CD4-positive, alpha-beta T cell treated with Interleukin-2 at 100 ng/mL for 4 hours (primary cell): ENCODE measurements at regions not wholly inside any gene's neighbourhood (a gene's known extent, or its start where the extent isn't known, plus 50 kb on each side); places are given as distances from the start of the nearest gene placed in this dataset.
"Not testable (repeated sequence)": the region's sequence is repeated elsewhere in the genome, so short reads cannot be mapped to it uniquely, and the experiment has no call there.

ENCODE experiments used
- DNase-seq: peaks from one replicate; pipeline ENCODE4 v3.0.0-alpha.2; 2020; ENCODE audit warnings: low spot score

GRCh38 chr6:170232186-170233002 is 58.5 kb downstream of the DLL1 start:
- DNase-seq, result no peak

- no peak for DNase-seq
These were observed 59.3 kb downstream of the DLL1 start for GRCh38 chr6:170231293-170232185.

- no peak for DNase-seq
These were observed 60.2 kb downstream of the DLL1 start for GRCh38 chr6:170230520-170231292.

DNA sequence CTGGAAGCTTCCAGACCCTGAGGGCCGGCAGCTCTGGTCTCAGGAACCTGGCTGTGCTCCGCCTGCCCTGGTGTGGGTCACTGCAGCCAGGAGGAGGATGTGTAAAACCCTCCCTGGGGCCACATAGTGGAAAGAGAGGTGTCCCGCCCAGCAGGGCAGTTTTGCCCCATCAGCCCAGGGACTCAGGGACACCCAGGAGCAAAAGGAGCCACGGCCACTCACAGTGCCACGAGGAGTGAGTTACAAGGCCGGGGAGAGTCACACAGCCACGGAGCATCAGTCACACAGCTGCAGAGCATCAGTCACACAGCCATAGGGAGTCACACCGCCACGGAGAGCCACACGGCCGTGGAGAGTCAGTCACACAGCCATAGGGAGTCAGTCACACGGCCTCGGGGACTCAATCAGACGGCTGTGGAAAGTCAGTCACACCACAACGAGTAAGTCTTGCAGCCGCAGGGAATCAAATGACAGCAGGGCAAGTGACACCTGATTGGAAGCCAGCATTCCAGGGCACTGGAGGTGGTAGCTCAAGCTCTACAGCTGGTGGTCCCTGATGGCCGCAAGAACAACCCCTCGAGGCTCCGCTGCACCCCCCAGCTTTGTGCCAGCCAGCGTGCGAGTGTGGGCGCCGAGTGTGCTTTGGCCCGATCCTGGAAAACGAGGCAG is 60.9 kb downstream of the DLL1 start:
- DNase-seq, result no peak

- DNase-seq, result no peak
These were observed 61.5 kb downstream of the DLL1 start for GRCh38 chr6:170229396-170229795.

GRCh38 chr6:170228946-170229310 is 62.0 kb downstream of the DLL1 start:
- DNase-seq, result no peak

GRCh38 chr6:170227996-170228945 is 62.6 kb downstream of the DLL1 start:
- no peak for DNase-seq

GRCh38 chr6:170227521-170227983 is 63.3 kb downstream of the DLL1 start:
- no peak for DNase-seq

DNA sequence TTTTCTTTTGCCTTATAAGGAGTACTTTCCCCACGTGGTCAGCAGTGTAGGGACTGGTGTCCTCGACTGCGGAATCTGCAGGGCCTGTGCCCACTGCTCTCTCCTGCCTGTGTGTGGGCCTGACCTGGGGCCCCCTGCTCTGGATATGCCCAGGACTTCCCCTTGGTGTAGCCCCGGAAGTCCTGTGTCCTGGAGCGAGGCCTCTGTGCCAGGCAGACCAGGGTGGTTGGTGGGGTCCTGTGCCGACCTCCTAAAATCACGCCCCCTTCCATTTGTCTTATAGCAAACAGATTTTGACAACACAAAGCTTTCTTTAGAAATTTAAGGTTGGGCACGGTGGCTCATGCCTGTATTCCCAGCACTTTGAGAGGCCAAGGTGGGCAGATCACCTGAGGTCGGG is 64.2 kb downstream of the DLL1 start:
- DNase-seq, result no peak

DNA sequence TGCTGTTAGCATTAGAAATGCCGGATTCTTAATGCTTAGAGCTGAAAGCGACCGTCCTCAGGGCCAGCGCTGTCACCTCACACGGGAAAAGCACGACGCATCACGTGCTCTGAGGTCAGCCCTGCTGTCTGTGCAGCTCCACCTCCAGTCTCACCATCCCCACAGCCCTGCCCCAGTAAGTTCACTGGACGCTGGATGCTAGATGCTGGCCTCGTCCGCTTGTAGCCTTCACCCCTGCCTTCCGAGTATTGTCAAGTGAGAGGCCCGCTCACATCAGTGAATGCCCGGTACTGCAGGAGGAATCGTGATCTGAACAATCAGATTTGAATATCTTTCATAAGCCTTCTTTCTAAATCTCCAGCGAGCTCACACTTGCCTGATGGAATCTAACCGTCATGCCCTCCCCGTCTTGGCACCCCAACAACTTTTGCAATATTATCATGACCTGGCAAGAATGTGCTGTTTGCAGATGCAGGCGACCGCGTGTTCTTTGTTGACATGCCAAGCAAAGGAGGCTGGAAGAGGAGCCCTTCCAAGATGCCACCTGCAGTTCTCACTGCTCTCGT is 64.9 kb downstream of the DLL1 start:
- no peak for DNase-seq

DNA sequence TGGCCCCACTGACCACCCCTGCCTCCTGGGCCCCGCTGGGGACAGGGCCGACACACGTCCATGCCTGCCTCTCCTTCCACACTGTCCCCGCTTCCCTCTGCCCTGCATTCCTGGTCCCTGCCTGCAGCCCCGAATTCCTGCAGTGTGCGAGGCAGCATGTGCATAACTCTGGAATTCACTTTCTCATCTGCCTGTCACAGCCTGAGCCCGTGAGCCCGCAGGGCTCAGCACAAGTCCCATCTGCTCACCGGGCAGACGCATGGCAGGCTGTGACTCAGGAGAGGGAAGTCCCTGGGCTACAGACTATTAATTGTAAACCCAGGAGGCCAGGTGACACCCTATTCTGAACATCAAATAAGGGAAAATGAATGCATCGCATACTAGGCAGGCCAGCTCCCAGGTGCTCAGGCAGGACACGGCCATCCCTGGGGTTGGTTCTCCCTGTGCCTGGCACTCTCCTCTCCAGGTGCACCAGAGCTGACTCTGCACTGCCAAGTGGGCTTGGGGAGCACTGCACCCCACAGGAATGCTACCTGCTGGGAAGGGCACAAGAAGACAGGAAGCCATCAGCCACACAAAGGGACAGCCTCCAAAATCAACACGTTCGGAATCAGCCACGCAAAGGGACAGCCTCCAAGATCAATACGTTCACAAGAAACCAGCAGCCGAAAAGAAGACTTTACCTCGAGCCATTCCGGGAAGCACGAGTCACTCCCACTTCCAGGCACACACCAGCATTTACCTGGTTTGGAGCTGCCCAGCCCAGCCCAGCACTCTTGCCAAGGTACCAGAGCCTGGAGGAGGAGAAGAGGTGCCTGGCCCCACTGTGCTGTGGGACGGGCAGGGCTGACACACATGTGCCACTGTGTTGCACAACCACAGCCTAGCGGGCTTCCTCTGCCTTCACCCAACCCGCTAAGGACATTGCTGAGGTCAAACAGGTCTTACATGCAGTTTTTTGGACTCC is 65.9 kb downstream of the DLL1 start:
- DNase-seq, result no peak

DNA sequence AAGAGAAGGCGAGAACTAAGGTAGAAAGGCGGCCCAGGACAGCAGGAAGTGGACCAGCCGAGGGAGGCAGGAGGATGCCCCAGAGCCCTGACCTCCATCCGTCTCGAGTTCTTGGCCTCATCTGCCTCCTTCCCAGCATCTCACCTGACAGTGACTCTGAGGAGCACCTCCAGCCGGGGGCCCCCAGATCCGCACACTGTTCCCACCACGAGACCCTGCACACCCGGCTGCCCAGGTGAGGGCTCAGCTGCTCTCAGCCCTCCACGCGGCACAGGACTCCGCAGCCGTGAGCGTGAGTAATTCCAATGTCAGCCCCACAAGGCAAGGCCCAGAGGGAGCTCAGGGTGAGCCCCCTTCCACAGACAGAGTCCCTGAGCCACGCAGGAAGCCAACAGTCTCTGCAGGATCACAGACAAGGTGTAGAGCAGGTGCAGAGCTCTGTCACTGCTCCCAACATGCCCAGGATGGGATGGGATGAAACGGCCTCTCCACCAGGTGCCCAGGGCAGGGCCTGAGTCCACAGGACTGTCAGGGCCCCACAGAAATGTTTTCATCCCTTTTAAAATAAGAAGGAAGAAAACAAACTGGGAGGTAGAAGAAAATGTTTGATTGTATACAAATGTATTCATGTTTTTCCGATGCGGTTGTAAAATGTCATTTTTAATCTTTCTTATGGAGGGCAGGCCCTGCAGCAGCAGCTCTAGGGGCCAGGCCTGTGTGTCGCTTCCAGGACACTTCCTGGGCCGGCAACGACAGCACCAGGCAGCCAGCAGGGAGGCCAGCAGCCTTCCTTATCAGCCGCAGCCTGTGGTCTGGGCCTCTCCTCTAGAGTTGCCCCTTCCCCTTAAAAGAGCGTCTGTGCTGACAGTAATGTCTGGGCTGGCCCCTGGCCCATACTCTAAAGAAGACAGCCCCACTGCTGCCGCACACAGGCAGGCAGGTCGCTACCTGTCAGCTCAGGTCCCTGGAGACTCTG is 66.9 kb downstream of the DLL1 start:
- no peak for DNase-seq

GRCh38 chr6:170222498-170223471 is 68.1 kb downstream of the DLL1 start:
- no peak for DNase-seq

DNA sequence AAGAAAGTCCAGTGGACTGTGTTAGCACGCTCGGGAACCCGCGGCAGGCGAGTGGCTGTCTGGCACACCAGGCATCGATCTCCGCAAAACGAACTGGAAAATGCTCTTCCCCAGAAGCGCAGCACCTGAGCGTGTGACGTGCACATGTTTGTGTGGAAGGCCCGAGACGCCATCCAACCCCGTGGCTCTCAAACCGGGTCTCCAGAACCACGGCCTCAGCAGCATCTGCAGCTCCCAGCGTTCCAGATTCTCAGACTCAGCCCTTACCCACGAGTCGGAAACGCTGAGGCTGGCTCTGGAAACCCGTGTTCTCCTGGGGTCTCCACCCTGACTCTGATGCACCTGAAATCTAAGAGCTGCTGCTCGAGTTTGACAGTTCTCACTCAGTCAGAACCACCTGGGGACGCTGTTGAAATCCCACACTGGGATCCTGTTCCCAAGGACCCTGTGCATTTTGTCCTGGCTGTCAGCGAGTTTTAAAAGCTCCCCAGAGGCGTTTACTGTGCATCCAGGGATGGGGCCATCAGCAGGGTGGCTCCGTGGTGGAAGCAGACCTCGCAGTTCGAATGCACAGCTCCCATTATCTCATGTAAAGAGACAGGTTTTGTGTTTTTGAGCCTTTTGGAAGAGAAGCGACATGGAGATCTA is 69.0 kb downstream of the DLL1 start:
- no peak for DNase-seq

DNA sequence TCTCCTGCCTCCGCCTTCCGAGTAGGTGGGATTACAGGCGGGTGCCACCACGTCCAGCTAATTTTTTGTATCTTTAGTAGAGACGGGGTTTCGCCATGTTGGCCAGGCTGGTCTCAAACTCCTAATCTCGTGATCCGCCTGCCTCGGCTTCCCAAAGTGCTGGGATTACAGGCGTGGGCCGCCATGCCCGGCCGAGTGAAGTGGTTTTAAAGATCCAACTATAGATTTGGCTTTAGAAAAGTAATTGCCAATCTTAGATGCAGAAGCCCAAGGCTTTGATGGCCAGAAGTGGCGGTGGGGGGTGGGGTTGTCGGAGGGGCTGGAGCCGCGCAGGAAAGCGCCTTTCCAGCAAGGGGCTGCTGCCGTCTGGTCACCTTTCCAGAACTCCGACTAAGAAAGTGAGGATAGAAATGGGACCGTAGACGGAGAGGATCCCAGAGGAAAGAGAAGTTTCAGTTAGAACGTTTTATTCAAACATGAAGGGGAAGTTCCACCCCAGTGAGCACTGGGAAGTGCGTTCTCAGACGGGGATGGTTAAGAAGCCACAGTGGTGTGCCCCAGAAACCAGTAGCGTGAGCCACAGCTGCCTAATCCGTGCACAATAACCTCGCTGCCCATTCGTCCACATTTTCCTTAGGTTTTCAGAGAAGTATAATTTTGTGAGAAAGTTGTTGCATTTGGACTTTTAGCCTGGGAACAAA is 69.7 kb downstream of the DLL1 start:
- no peak for DNase-seq

- not testable (repeated sequence) for DNase-seq
These were observed 77.2 kb downstream of the DLL1 start for GRCh38 chr6:170213637-170214018.
